HG02981 (cell line): ENCODE measurements at regions not wholly inside any gene's neighbourhood (a gene's known extent, or its start where the extent isn't known, plus 50 kb on each side); places are given as distances from the start of the nearest gene placed in this dataset.

Experiments used
- ATAC-seq: cut with Tn5 transposase; IDR thresholded peaks from one replicate; pipeline ENCODE4 v1.9.1; 2021; ENCODE audit warnings: mild to moderate bottlenecking, moderate library complexity; ENCODE audit not compliant: unreplicated experiment

GRCh38 chr10:88195841-88196240 is 332.4 kb downstream of the PTEN start:
- ATAC-seq, result no peak

- no peak for ATAC-seq
These were observed 332.9 kb downstream of the PTEN start for GRCh38 chr10:88196291-88196690.

- no peak for ATAC-seq
These were observed 334.6 kb downstream of the PTEN start for GRCh38 chr10:88198023-88198422.

DNA sequence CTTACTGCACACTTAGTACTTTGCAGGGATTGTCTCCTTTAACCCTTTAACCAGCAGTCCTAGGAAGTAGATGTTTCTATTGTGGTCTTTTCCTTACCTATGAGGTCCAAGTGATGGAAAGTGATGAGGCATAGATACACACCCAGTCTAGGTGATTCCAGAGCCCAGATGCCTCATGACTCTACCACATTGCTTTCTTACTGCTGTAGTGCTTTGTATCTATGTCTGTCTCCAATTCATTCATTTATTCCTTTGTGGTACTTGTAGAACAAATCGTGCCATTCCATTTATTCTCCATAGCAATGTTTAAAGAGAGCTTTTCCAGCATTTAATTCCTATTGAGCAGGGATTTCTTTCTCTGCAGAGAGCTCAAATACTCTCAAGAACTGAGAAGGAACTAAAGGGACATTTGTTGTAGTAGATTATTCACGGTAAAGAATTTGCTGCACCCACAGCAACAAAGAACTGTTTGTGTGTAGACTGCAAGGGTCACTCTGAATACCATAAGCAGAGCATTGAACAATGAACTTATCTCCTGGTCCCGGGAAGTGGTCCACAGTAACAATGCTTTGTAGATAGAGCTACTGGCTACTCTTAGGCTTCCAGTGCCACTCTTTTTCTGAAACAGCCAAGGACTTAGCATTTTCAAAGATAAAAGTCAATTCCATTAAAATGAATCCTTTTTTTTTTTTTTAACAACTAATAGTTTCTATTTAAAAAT is 337.0 kb downstream of the PTEN start:
- ATAC-seq, result no peak

GRCh38 chr10:88205842-88206446 is 342.5 kb downstream of the PTEN start:
- no peak for ATAC-seq

DNA sequence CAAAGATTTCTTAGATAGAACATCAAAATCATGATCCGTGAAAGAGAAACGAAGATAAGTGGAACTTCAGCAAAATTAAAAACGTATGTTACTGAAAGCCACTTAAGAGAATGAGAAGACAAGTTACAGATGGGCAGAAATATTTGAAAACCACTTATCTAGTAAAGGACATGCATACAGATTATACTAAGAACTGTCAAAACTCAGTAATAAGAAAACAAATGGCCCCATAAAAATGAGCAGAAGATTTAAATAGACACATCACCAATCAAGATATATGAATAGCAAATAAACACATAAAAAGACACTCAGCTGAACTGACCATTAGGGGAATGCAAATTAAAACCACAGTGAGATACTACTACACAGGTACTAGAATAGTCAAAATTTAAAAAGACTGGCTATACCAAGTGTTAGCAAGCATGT is 343.7 kb downstream of the PTEN start:
- ATAC-seq, result no peak

GRCh38 chr10:88209231-88209630 is 345.8 kb downstream of the PTEN start:
- no peak for ATAC-seq

- no peak for ATAC-seq
These were observed 346.6 kb downstream of the PTEN start for GRCh38 chr10:88209837-88210561.

- ATAC-seq, result no peak
These were observed 347.8 kb downstream of the PTEN start for GRCh38 chr10:88211230-88211629.

DNA sequence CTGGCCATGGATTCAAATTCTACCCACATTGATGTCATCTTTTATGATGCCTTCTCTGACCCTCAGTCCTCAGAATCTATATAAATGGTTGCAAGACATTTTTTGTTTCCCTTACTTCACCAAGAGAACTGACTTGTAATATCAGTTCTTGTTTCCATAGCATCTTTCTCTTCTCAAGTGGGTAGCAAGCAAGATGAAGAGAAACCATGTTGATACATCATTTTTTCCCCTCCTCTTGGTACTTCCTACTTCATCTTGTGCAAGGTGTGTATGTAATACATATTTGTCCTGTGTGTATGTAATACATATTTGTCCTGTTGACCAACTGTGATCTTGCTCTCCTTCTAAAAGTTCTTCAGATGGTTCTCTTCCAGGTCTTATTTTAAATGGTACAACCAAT is 348.6 kb downstream of the PTEN start:
- ATAC-seq, result no peak

- no peak for ATAC-seq
These were observed 349.7 kb downstream of the PTEN start for GRCh38 chr10:88213065-88213605.

DNA sequence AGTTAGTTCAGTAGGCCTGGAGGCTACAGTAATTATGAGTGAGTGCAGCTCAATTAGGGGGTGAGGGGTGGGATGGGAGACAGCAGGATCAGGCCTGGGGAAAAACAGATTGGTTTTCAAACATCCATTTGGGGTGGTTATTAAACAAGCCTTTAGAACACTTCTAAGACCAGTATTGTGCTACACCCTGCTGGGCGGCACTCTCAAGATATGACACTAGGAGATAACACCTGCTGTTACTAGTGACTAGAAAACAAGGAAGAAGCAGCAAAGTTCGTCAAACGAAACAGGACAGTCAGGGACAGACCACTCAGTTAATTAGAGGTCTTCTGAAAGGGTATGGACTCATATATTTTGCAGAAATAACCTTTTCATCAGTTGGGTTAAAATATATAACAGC is 353.6 kb downstream of the PTEN start:
- ATAC-seq, result no peak

GRCh38 chr10:88218362-88218761 is 354.9 kb downstream of the PTEN start:
- no peak for ATAC-seq

DNA sequence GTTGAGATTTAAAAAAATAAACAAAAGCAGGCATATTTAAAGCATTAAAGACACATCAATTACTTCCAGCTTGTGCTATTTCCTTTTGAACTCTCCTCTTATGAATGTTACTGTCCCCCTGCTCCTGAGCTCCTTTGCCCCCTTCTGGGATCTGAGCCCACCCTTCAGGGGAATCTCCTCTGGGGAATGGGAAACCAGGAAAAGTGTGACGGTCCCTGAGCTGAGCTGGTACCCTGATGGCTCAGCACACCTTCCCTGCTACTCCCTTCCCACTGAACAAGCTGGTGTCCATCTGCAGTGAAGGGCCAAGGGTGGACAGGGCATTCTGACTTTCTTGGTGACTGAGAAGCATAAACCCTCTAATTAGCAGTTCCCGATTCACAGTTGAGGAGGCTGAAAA is 356.3 kb downstream of the PTEN start:
- no peak for ATAC-seq

- ATAC-seq, result no peak
These were observed 357.9 kb downstream of the PTEN start for GRCh38 chr10:88221010-88221973.

GRCh38 chr10:88222881-88223280 is 359.5 kb downstream of the PTEN start:
- ATAC-seq, result no peak
